ENCODE measurements at regions not wholly inside any gene's neighbourhood (a gene's known extent, or its start where the extent isn't known, plus 50 kb on each side); places are given as distances from the start of the nearest gene placed in this dataset.

- BruUV-seq (replicated peaks), result no TSS peak
- Histone ChIP-seq H3K36me3 (ENCODE audit: control insufficient read depth in 1 of 2, insufficient read depth in 2 of 2, low read length in 2 of 2) (no peaks in the 10 kb centered on the region), H3K79me2 (ENCODE audit: insufficient read depth, low read length) (no peaks in the 10 kb centered on the region), H4K20me1 (ENCODE audit: insufficient read depth) (no peaks in the 10 kb centered on the region), H3K27ac (ENCODE audit: low read depth, low read length) (no peak overlapping the region), H3K27me3 (ENCODE audit: insufficient read depth, low read length) (no peaks in the 10 kb centered on the region), H3K9me3 (ENCODE audit: control insufficient read depth in 1 of 2, insufficient read depth in 1 of 2, low read depth in 1 of 2, low read length in 2 of 2) (no peaks in the 10 kb centered on the region), H3K9me2 (ENCODE audit: insufficient read depth) (no peaks in the 10 kb centered on the region), H3K4me1 (ENCODE audit: control insufficient read depth in 1 of 2, insufficient read depth in 2 of 2, low read length in 2 of 2) (no peaks in the 10 kb centered on the region), H2AFZ (ENCODE audit: low read depth, low read length, poor library complexity, severe bottlenecking) (no peak overlapping the region), H3K4me3 (replicated peaks in 1 of 2; ENCODE audit: low read depth in 1 of 2, low read length in 2 of 2) (no peak overlapping the region), H3K9ac (ENCODE audit: low read length) (no peak overlapping the region), H3K4me2 (ENCODE audit: low read length) (no peak overlapping the region)
- intact Hi-C loops (cut with micrococcal nuclease), result no loop called here
- ChIA-PET RAD21 (ENCODE audit: low non-redundant PET in 1 of 2, low total read pairs in 2 of 2, uncharacterized antibody in 2 of 2, unreplicated experiment in 2 of 2) (no interaction called here), POLR2A (no interaction called here), CTCF (no interaction called here)
- TF ChIP-seq, protein P1, sequence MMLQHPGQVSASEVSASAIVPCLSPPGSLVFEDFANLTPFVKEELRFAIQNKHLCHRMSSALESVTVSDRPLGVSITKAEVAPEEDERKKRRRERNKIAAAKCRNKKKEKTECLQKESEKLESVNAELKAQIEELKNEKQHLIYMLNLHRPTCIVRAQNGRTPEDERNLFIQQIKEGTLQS (IDR thresholded peaks at IDR 0.05), result no peak
- ATAC-seq (no peak), DNase-seq (ENCODE audit: low read depth, low spot score) (no peak)
Observed at GRCh38 chr1:76013206-76013581, 61.4 kb upstream of the ST6GALNAC3 start.

GRCh38 chr1:76015478-76016103, 59.0 kb upstream of the ST6GALNAC3 start:
- RAD21 ChIA-PET (ENCODE audit: low non-redundant PET in 1 of 2, low total read pairs in 2 of 2, uncharacterized antibody in 2 of 2, unreplicated experiment in 2 of 2), result no interaction called here
- no peak overlapping the region for H3K27ac ChIP-seq (ENCODE audit: low read depth, low read length)
- H3K9me3 ChIP-seq (ENCODE audit: control insufficient read depth in 1 of 2, insufficient read depth in 1 of 2, low read depth in 1 of 2, low read length in 2 of 2), result no peaks in the 10 kb centered on the region
- H3K36me3 ChIP-seq (ENCODE audit: control insufficient read depth in 1 of 2, insufficient read depth in 2 of 2, low read length in 2 of 2), result no peaks in the 10 kb centered on the region
- H3K79me2 ChIP-seq (ENCODE audit: insufficient read depth, low read length), result no peaks in the 10 kb centered on the region
- no peak overlapping the region for H3K9ac ChIP-seq (ENCODE audit: low read length)
- POLR2A ChIA-PET, result no interaction called here
- H3K4me3 ChIP-seq (replicated peaks in 1 of 2; ENCODE audit: low read depth in 1 of 2, low read length in 2 of 2), result no peak overlapping the region
- H2AFZ ChIP-seq (ENCODE audit: low read depth, low read length, poor library complexity, severe bottlenecking), result no peak overlapping the region
- H3K9me2 ChIP-seq (ENCODE audit: insufficient read depth), result no peaks in the 10 kb centered on the region
- no peak overlapping the region for H3K4me2 ChIP-seq (ENCODE audit: low read length)
- intact Hi-C loops (cut with micrococcal nuclease), result no loop called here
- CTCF ChIA-PET, result no interaction called here
- no peak for TF ChIP-seq CEBPB (IDR thresholded peaks at IDR 0.05; ENCODE audit: low read depth)
- H4K20me1 ChIP-seq (ENCODE audit: insufficient read depth), result no peaks in the 10 kb centered on the region
- no TSS peak for BruUV-seq (replicated peaks)
- DNase-seq (ENCODE audit: low read depth, low spot score), result no peak
- no peak for ATAC-seq
- H3K4me1 ChIP-seq (ENCODE audit: control insufficient read depth in 1 of 2, insufficient read depth in 2 of 2, low read length in 2 of 2), result peaks cover 0 to under 1% of the 10 kb centered on the region in 2 experiments; a peak in 1 of 4 replicates
- no peaks in the 10 kb centered on the region for H3K27me3 ChIP-seq (ENCODE audit: insufficient read depth, low read length)

DNA sequence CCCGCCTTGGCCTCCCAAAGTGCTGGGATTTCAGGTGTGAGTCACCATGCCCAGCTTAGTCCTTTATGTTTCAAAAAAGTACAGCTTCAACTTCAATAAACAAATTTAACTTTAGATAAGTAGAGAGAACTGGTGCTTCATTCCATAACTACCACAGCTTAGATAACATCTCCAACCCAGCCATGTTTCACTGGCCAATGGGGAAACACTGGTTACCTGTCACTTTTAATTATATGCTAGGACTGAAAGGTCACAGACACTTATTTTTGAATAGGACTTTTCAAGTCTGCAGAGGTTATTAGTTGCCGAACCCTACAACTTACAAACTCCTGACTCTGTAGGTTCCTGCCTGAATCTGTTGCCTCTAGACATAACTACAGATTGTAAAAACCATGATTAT, 56.5 kb upstream of the ST6GALNAC3 start:
- Histone ChIP-seq H3K9ac (ENCODE audit: low read length) (no peak overlapping the region), H3K4me3 (replicated peaks in 1 of 2; ENCODE audit: low read depth in 1 of 2, low read length in 2 of 2) (no peak overlapping the region), H3K27ac (ENCODE audit: low read depth, low read length) (no peak overlapping the region), H3K27me3 (ENCODE audit: insufficient read depth, low read length) (no peaks in the 10 kb centered on the region), H3K9me2 (ENCODE audit: insufficient read depth) (no peaks in the 10 kb centered on the region), H2AFZ (ENCODE audit: low read depth, low read length, poor library complexity, severe bottlenecking) (no peak overlapping the region), H3K4me2 (ENCODE audit: low read length) (no peak overlapping the region), H3K4me1 (ENCODE audit: control insufficient read depth in 1 of 2, insufficient read depth in 2 of 2, low read length in 2 of 2) (peaks cover 0 to 9% of the 10 kb centered on the region in 2 experiments; a peak in 1 of 4 replicates), H4K20me1 (ENCODE audit: insufficient read depth) (no peaks in the 10 kb centered on the region), H3K79me2 (ENCODE audit: insufficient read depth, low read length) (no peaks in the 10 kb centered on the region), H3K36me3 (ENCODE audit: control insufficient read depth in 1 of 2, insufficient read depth in 2 of 2, low read length in 2 of 2) (no peaks in the 10 kb centered on the region), H3K9me3 (ENCODE audit: control insufficient read depth in 1 of 2, insufficient read depth in 1 of 2, low read depth in 1 of 2, low read length in 2 of 2) (no peaks in the 10 kb centered on the region)
- BruUV-seq (replicated peaks), result no TSS peak
- ATAC-seq (no peak), DNase-seq (ENCODE audit: low read depth, low spot score) (no peak)
- ChIA-PET CTCF (no interaction called here), POLR2A (no interaction called here), RAD21 (ENCODE audit: low non-redundant PET in 1 of 2, low total read pairs in 2 of 2, uncharacterized antibody in 2 of 2, unreplicated experiment in 2 of 2) (no interaction called here)
- no peak for TF ChIP-seq ZFX (IDR thresholded peaks at IDR 0.05)
- no peak for TF ChIP-seq ZBTB33 (IDR thresholded peaks at IDR 0.05; ENCODE audit: extremely low read depth, insufficient replicate concordance, low read length)
- intact Hi-C loops (cut with micrococcal nuclease), result no loop called here

Data from HCT116 (cell line).